ENCODE measurements at regions not wholly inside any gene's neighbourhood (a gene's known extent, or its start where the extent isn't known, plus 50 kb on each side); places are given as distances from the start of the nearest gene placed in this dataset.

- DNase-seq (ENCODE audit: low spot score) (no peak), ATAC-seq (ENCODE audit: low FRiP score) (no peak)
- no peak for TF ChIP-seq CTCF (IDR thresholded peaks at IDR 0.05)
These were observed 152.8 kb upstream of the GDF10 start for GRCh38 chr10:47147186-47147585.

GRCh38 chr10:47150581-47150980 lies 149.4 kb upstream of the GDF10 start:
- no peak for TF ChIP-seq CTCF (IDR thresholded peaks at IDR 0.05)
- ATAC-seq (ENCODE audit: low FRiP score): no peak
- no peak for DNase-seq (ENCODE audit: low spot score)

- no peak for DNase-seq (ENCODE audit: low spot score)
- ATAC-seq (ENCODE audit: low FRiP score): no peak
- no peak for TF ChIP-seq CTCF (IDR thresholded peaks at IDR 0.05)
These were observed 148.1 kb upstream of the GDF10 start for GRCh38 chr10:47151920-47152319.

- DNase-seq (ENCODE audit: low spot score): no peak
- no peak for TF ChIP-seq CTCF (IDR thresholded peaks at IDR 0.05)
- no peak for ATAC-seq (ENCODE audit: low FRiP score)
These were observed 147.1 kb upstream of the GDF10 start for GRCh38 chr10:47152861-47153349.

- no peak for TF ChIP-seq CTCF (IDR thresholded peaks at IDR 0.05)
- ATAC-seq (ENCODE audit: low FRiP score): no peak
- DNase-seq (ENCODE audit: low spot score): no peak
These were observed 145.2 kb upstream of the GDF10 start for GRCh38 chr10:47154762-47155161.

GRCh38 chr10:47156873-47157272 lies 143.1 kb upstream of the GDF10 start:
- no peak for DNase-seq (ENCODE audit: low spot score)
- no peak for ATAC-seq (ENCODE audit: low FRiP score)
- TF ChIP-seq CTCF (IDR thresholded peaks at IDR 0.05): no peak

- ATAC-seq (ENCODE audit: low FRiP score): no peak
- no peak for DNase-seq (ENCODE audit: low spot score)
- TF ChIP-seq CTCF (IDR thresholded peaks at IDR 0.05): no peak
These were observed 141.6 kb upstream of the GDF10 start for GRCh38 chr10:47158116-47159071.
